ENCODE measurements at regions not wholly inside any gene's neighbourhood (a gene's known extent, or its start where the extent isn't known, plus 50 kb on each side); places are given as distances from the start of the nearest gene placed in this dataset.

GRCh38 chr15:57777003-57777402 lies 70.5 kb downstream of the POLR2M start:
- Histone ChIP-seq H3K4ac (replicated peaks; ENCODE audit: insufficient read length, low read depth, low read length) (no peak overlapping the region), H3K23me2 (ENCODE audit: low read depth, low read length) (no peaks in the 10 kb centered on the region), H2AFZ (ENCODE audit: low read length) (peak overlapping the region; percentile 95; the same call in 1 of the 2 replicates), H4K91ac (replicated peaks; ENCODE audit: insufficient read length, low read length) (no peak overlapping the region), H2AK5ac (ENCODE audit: low read depth, low read length) (no peak overlapping the region), H3K9ac (replicated peaks in 1 of 4; ENCODE audit: extremely low read depth in 1 of 4, low read depth in 3 of 4, low read length in 3 of 4) (no peak overlapping the region), H3K14ac (ENCODE audit: insufficient read length) (no peak overlapping the region), H3K79me1 (ENCODE audit: low read depth, low read length) (no peaks in the 10 kb centered on the region), H2BK15ac (ENCODE audit: low read length) (0 out of 2 replicates have a peak overlapping the region, but pooled peaks have one; percentile 31), H4K5ac (ENCODE audit: insufficient read length, low read depth, low read length) (no peak overlapping the region), H4K8ac (ENCODE audit: extremely low read depth, insufficient read depth, low read length) (no peak overlapping the region), H3K36me3 (ENCODE audit: control insufficient read depth in 2 of 4, insufficient read depth in 4 of 4, low read length in 3 of 4) (no peaks in the 10 kb centered on the region), H3K9me3 (ENCODE audit: insufficient read depth in 2 of 2, low read depth in 1 of 2, low read length in 1 of 2) (no peaks in the 10 kb centered on the region), H3K79me2 (ENCODE audit: control insufficient read depth in 1 of 2, insufficient read depth in 2 of 2, low read length in 2 of 2) (no peaks in the 10 kb centered on the region), H3K4me1 (replicated peaks in 1 of 4; ENCODE audit: control insufficient read depth in 3 of 4, insufficient read depth in 4 of 4, low read length in 3 of 4) (peaks cover 0 to 6% (median 5%) of the 10 kb centered on the region in 4 experiments; a peak in 3 of 7 replicates), H3K4me2 (ENCODE audit: insufficient read depth in 1 of 2, low read depth in 2 of 2, low read length in 2 of 2) (no peak overlapping the region), H3K27ac (ENCODE audit: low read depth, low read length) (no peak overlapping the region), H3K56ac (replicated peaks; ENCODE audit: insufficient read length, low read depth, low read length) (no peak overlapping the region), H2BK20ac (ENCODE audit: low read length) (no peak overlapping the region), H2BK120ac (replicated peaks; ENCODE audit: low read depth, low read length) (no peak overlapping the region), H3K23ac (ENCODE audit: insufficient read length) (no peak overlapping the region), H3K27me3 (replicated peaks in 1 of 4; ENCODE audit: control insufficient read depth in 3 of 4, extremely low read depth in 1 of 4, insufficient read depth in 3 of 4, low read length in 3 of 4) (no peaks in the 10 kb centered on the region), H4K20me1 (replicated peaks in 1 of 2; ENCODE audit: control insufficient read depth in 1 of 2, insufficient read depth in 2 of 2, low read length in 2 of 2) (no peaks in the 10 kb centered on the region), H3K4me3 (ENCODE audit: extremely low read depth in 1 of 4, insufficient read depth in 2 of 4, low read depth in 3 of 4, low read length in 4 of 4) (no peak overlapping the region), H2BK5ac (ENCODE audit: low read depth, low read length) (no peak overlapping the region), H3K18ac (ENCODE audit: extremely low read depth, low read length) (no peak overlapping the region), H2BK12ac (ENCODE audit: low read depth, low read length) (no peak overlapping the region)
- WGBS, 2 experiments (ENCODE audit: extremely low coverage in 1 of 2, insufficient coverage in 1 of 2, insufficient read length in 1 of 2, insufficient replicate concordance in 2 of 2, low coverage in 1 of 2, low lambda C conversion rate in 2 of 2, missing lambda C conversion rate in 1 of 2): 93% methylated on average over 4 of the region's 4 CpGs; no CpG with 5 or more reads in 1 of the 2 experiments
- FAIRE-seq: no peak
- POLR2A ChIA-PET (ENCODE audit: partially characterized antibody): no interaction called here
- CTCF ChIA-PET (ENCODE audit: partially characterized antibody): interaction anchor here (0.8 to 4.6 kb wide), 7 partner anchors 12 to 294 kb away, joined by 3 to 18 read pairs (median 7); no protein-coding TSS in a partner anchor
- no peak for DNase-seq (ENCODE audit: low read depth in 1 of 2, low spot score in 2 of 2)
- no peak for TF ChIP-seq ATF2 (IDR thresholded peaks at IDR 0.05; ENCODE audit: low read length)

All from H1 (cell line).